ENCODE measurements at regions not wholly inside any gene's neighbourhood (a gene's known extent, or its start where the extent isn't known, plus 50 kb on each side); places are given as distances from the start of the nearest gene placed in this dataset.

GRCh38 chr15:69956417-69956816, 141.3 kb downstream of the TLE3 start:
- Histone ChIP-seq H3K27me3 (no peaks in the 10 kb centered on the region), H3K27ac (no peak overlapping the region), H3K36me3 (no peaks in the 10 kb centered on the region), H3K4me1 (no peaks in the 10 kb centered on the region), H3K9me3 (no peaks in the 10 kb centered on the region), H3K4me3 (no peak overlapping the region)
- intact Hi-C loops (cut with DNase I) = no loop called here
- no peak for TF ChIP-seq CTCF (IDR thresholded peaks at IDR 0.05)
- TF ChIP-seq POLR2A (IDR thresholded peaks at IDR 0.05) = no peak
- TF ChIP-seq POLR2AphosphoS5 (IDR thresholded peaks at IDR 0.05; ENCODE audit: insufficient read depth in 1 of 2, low read depth in 1 of 2) = no peak
- peak in 1 of 2 donors; percentile 72 for DNase-seq (ENCODE audit: extremely low spot score in 2 of 2)

DNA sequence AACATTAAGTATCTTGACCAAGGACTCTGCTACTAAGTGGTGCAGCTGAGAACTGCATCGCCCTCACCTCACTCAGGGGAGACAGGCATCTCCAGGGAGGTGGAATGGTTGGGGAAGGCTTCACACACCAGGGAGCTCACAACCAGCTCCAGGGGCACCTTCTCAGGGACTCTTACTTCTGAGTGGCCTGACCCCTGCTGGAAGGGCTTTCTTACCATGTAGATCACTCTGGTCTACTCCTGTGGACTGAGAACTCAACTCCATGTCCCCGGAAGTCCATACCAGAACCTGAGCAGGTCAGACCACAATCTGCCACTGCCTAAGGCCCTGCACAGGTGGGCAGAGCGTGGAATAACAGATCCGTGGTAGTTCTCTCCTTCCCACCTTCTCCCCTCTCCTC, 140.5 kb downstream of the TLE3 start:
- H3K27me3 ChIP-seq = no peaks in the 10 kb centered on the region
- no peaks in the 10 kb centered on the region for H3K36me3 ChIP-seq
- intact Hi-C loops (cut with DNase I) = no loop called here
- TF ChIP-seq CTCF (IDR thresholded peaks at IDR 0.05) (no peak), POLR2AphosphoS5 (IDR thresholded peaks at IDR 0.05; ENCODE audit: insufficient read depth in 1 of 2, low read depth in 1 of 2) (no peak), POLR2A (IDR thresholded peaks at IDR 0.05) (no peak)
- peak in 1 of 2 donors; percentile 82 for DNase-seq (ENCODE audit: extremely low spot score in 2 of 2)
- H3K4me3 ChIP-seq = no peak overlapping the region
- H3K4me1 ChIP-seq = no peaks in the 10 kb centered on the region
- no peaks in the 10 kb centered on the region for H3K9me3 ChIP-seq
- H3K27ac ChIP-seq = no peak overlapping the region

- no peak for DNase-seq (ENCODE audit: extremely low spot score in 2 of 2)
- no peak overlapping the region for H3K4me3 ChIP-seq
Observed at GRCh38 chr15:69958496-69959084, 139.1 kb downstream of the TLE3 start.

DNA sequence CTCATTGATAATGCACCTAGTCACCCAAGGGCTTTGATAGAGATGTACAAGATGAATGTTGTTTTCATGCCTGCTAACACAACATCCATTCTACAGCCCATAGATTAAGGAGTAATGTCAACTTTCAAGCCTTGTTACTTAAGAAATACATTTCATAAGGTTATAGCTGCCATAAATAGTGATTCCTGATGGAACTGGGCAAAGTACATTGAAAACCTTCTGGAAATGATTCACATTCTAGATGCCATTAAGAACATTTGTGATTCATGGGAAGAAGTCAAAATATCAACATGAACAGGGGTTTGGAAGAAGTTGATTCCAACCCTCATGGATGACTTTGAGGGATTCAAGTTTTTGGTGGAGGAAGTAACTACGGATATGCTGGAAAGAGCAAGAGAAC, 135.2 kb downstream of the TLE3 start:
- no peaks in the 10 kb centered on the region for H3K36me3 ChIP-seq
- H3K4me3 ChIP-seq = no peak overlapping the region
- H3K27me3 ChIP-seq = no peaks in the 10 kb centered on the region
- DNase-seq (ENCODE audit: extremely low spot score in 2 of 2) = no peak
- H3K27ac ChIP-seq = no peak overlapping the region
- no peak for TF ChIP-seq CTCF (IDR thresholded peaks at IDR 0.05)
- TF ChIP-seq POLR2A (IDR thresholded peaks at IDR 0.05) = no peak
- no peak for TF ChIP-seq POLR2AphosphoS5 (IDR thresholded peaks at IDR 0.05; ENCODE audit: insufficient read depth in 1 of 2, low read depth in 1 of 2)
- H3K9me3 ChIP-seq = no peaks in the 10 kb centered on the region
- intact Hi-C loops (cut with DNase I) = no loop called here
- H3K4me1 ChIP-seq = no peaks in the 10 kb centered on the region

More at GRCh38 chr15:69958496-69959084, 139.1 kb downstream of the TLE3 start:
- H3K27ac ChIP-seq = no peak overlapping the region
- TF ChIP-seq POLR2AphosphoS5 (IDR thresholded peaks at IDR 0.05; ENCODE audit: insufficient read depth in 1 of 2, low read depth in 1 of 2) = no peak
- no peak for TF ChIP-seq POLR2A (IDR thresholded peaks at IDR 0.05)
- no peak for TF ChIP-seq CTCF (IDR thresholded peaks at IDR 0.05)
- no peaks in the 10 kb centered on the region for H3K4me1 ChIP-seq
- H3K9me3 ChIP-seq = no peaks in the 10 kb centered on the region
- intact Hi-C loops (cut with DNase I) = no loop called here
- no peaks in the 10 kb centered on the region for H3K36me3 ChIP-seq
- H3K27me3 ChIP-seq = no peaks in the 10 kb centered on the region

- no peak overlapping the region for H3K4me3 ChIP-seq
- DNase-seq (ENCODE audit: extremely low spot score in 2 of 2) = no peak
- TF ChIP-seq POLR2A (IDR thresholded peaks at IDR 0.05) = no peak
- H3K27ac ChIP-seq = no peak overlapping the region
- no peaks in the 10 kb centered on the region for H3K27me3 ChIP-seq
- no peaks in the 10 kb centered on the region for H3K36me3 ChIP-seq
- no peaks in the 10 kb centered on the region for H3K9me3 ChIP-seq
- intact Hi-C loops (cut with DNase I) = no loop called here
- no peaks in the 10 kb centered on the region for H3K4me1 ChIP-seq
Observed at GRCh38 chr15:69963385-69963784, 134.3 kb downstream of the TLE3 start.

All from vagina (tissue), 2 donors.